GM19452 (cell line): ENCODE measurements at regions not wholly inside any gene's neighbourhood (a gene's known extent, or its start where the extent isn't known, plus 50 kb on each side); places are given as distances from the start of the nearest gene placed in this dataset.

Source experiments
- ATAC-seq: cut with Tn5 transposase; IDR thresholded peaks from one replicate; pipeline ENCODE4 v1.9.1; 2021; ENCODE audit not compliant: unreplicated experiment

DNA sequence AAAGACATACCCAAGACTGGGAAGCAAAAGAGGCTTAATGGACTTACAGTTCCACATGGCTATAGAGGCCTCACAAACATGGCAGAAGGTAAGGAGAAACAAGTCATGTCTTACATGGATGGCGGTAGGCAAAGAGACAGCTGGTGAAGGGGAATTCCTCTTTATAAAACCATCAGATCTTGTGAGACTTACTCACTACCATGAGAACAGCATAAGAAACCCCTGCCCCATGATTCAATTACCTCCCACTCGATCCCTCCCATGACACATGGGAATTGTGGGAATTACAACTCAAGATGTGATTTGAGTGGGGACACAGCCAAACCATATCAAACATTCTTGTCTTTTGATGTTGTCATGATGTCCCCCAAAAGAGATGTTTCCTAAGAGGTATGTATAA, 103.3 kb downstream of the DUSP10 start:
- no peak for ATAC-seq

DNA sequence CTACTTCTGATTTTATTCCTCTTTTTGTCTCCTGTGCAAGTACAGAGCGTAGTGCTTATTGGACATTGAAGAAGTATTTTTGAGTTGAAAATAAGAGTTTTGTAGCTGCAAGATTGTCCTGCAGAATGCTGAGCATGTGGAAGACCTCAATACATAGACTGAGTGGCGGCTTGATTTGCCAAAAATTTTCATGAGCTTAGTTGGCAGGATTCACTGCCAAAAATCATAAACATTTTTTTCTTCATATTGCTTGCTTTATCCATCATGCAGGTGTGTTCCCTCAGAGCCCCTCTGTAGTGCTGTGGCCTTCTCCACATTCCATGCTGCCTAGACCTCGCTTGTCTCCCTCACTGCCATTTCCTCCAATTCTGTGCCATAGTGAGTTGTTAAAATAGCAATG, 100.1 kb downstream of the DUSP10 start:
- no peak for ATAC-seq

DNA sequence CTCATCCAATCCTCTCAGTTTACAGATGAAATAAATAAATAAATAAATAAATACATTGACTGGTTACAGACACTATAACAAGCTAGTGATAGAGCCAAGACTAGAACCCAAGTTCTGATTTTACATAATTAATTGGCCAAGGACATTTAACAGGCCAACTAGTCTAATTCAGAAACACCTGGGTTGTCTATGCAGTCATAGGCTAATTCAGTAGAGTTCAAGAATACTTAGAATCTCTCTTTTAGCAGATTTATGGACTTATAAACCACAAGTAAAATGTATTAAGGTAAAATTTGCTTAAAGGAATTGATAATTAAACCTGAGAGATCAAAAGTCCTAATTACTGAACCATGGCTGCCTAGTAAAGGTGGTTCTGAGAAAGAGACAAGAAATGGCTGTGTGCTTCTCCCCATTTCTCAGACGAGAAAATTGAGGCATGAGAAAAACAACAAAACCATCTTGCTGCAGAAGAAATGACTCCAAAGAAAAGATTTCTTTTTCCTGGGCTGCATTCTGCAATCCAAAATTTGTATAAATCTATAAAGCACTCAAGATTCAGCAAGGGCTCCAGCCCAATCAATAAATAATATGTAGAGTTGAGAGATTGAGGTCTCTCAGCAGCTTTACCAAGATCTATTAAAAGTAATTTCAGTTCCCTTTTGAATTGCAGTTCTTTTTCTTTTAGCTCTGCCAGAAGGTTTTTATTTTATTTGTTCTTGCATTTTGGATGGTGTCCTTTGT, 98.3 kb downstream of the DUSP10 start:
- peak; percentile 75 for ATAC-seq

GRCh38 chr1:221644145-221644448, 97.8 kb downstream of the DUSP10 start:
- peak; percentile 32 for ATAC-seq

DNA sequence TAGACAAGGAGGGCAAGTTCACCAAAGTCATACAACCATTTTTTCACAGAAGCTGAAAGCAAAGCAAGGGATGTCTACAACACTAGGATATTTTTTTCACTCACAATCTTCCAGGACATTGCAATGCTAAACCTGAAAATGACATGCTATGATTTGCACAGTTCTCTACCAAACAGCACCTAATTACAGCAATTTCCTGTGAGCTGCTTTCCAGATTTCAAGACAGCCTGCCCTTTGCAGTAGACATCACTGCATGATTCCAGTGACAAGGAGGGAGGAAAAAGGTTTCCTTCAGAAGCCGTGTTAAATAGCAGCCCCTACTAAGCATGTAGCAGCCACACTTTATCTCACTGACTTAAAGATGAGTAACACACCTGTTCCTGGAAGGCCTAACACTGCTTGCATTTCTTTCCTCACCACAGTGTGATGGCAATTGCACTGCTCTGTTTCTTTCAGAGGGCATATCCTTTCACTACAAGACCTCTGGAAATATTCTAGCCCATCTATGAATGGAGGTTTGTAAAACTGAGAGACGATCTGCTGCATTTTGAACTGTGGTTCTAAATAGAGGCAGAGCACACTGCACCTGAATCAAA, 97.1 kb downstream of the DUSP10 start:
- ATAC-seq = peak; percentile 28

DNA sequence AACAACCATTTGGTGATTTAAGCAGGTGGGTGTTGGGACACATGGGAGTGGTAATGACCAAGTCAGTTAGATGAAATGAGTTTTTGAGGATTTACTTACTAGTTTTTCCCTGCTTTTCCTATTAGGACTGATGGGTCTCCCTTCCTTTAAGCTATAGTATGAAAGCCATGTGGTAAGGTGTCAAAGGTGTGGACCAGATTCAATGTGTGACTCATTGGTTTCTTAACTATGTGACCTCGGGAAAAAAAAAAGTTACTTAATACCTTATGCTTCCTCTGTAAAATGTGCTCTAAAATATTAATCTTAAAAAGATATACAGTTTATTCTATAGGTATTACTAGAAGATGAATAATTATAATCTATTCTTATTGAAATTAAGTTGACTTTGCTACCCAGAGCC, 93.7 kb downstream of the DUSP10 start:
- no peak for ATAC-seq
